Aorta (tissue), 5 donors: ENCODE measurements at regions not wholly inside any gene's neighbourhood (a gene's known extent, or its start where the extent isn't known, plus 50 kb on each side); places are given as distances from the start of the nearest gene placed in this dataset.
A peak's percentile ranks its signal among the peaks of the same experiment; 100 is the strongest.
"Not testable (repeated sequence)": the region's sequence is repeated elsewhere in the genome, so short reads cannot be mapped to it uniquely, and the experiment has no call there.

Source experiments
- ATAC-seq: fragments of 200-7000 bp; cut with Tn5 transposase; one replicate; pipeline ENCODE4 v1.9.1; 2022; ENCODE audit warnings: moderate library complexity; ENCODE audit not compliant: low FRiP score
- DNase-seq, 2 donors: peaks; one replicate each; pipeline ENCODE4 v3.0.0-alpha.2; 2020
- H3K27ac ChIP-seq, 2 donors: one replicate each; pipeline ENCODE4 v1.5.1; 2013; ENCODE audit warnings: low read length in 2 of 2, mild to moderate bottlenecking in 2 of 2, moderate library complexity in 2 of 2, control low read depth in 1 of 2, inconsistent platforms in 1 of 2, low read depth in 1 of 2
- H3K27me3 ChIP-seq, 2 donors: one replicate each; pipeline ENCODE4 v1.6.1; 2013; ENCODE audit warnings: control low read depth in 1 of 2, low read length in 1 of 2, mild to moderate bottlenecking in 1 of 2, moderate library complexity in 1 of 2; ENCODE audit not compliant: insufficient read depth in 2 of 2, control insufficient read depth in 1 of 2
- H3K36me3 ChIP-seq, 2 donors: one replicate each; pipeline ENCODE4 v1.6.1; 2013; ENCODE audit warnings: control low read depth in 1 of 2, low read length in 1 of 2, mild to moderate bottlenecking in 1 of 2; ENCODE audit not compliant: insufficient read depth in 2 of 2, control insufficient read depth in 1 of 2
- H3K4me1 ChIP-seq, 2 donors: one replicate each; pipeline ENCODE4 v1.6.1; 2013; ENCODE audit warnings: low read length in 2 of 2, control low read depth in 1 of 2, mild to moderate bottlenecking in 1 of 2, moderate library complexity in 1 of 2; ENCODE audit not compliant: insufficient read depth in 2 of 2, control insufficient read depth in 1 of 2
- H3K4me3 ChIP-seq, 2 donors: one replicate each; pipeline ENCODE4 v1.5.1; 2013; ENCODE audit warnings: low read length in 2 of 2, control low read depth in 1 of 2, mild to moderate bottlenecking in 1 of 2
- H3K9me3 ChIP-seq: one replicate; pipeline ENCODE4 v1.6.1; 2013; ENCODE audit warnings: mild to moderate bottlenecking, low read length; ENCODE audit not compliant: control insufficient read depth
- WGBS, 2 donors: extraction: QIAGEN DNeasy Blood & Tissue Kit; methylation state at CpG; one replicate each; pipeline ENCODE4 v1.1.7; 2013; 5-methylcytosine and 5-hydroxymethylcytosine counted together
- intact Hi-C, 2 donors: fragments of 100-400 bp; cut with DNase I; formaldehyde crosslinking; loops; one replicate each; pipeline versions ENCODE4 v1.14.2 to v1.15.0; 2022
- donor health status: healthy with polysubstance abuse.
- donor health status: Bipolar disorder and iron deficiency.
- donor health status: DM: no; HTN: no; CAD: no.
- donor health status: DM: no; HTN: no; CAD: no.
- donor health status: DM: yes; HTN: yes; CAD: no.

- H3K4me3 ChIP-seq, result peak overlapping the region; percentile 95 to 99
- H3K27ac ChIP-seq, result peak overlapping the region in 1 of 2 donors; percentile 66
- H3K9me3 ChIP-seq, intact Hi-C loops, H3K27me3 ChIP-seq, H3K36me3 ChIP-seq, H3K4me1 ChIP-seq: not testable (repeated sequence)
- 0% methylated on average over 40 to 87 of the region's 87 CpGs for WGBS, 2 donors
- peak; percentile 92 to 94 for DNase-seq
- peak; percentile 99 for ATAC-seq
Measured at GRCh38 chr17:30731210-30732132, 93.0 kb downstream of the CRLF3 start.

DNA sequence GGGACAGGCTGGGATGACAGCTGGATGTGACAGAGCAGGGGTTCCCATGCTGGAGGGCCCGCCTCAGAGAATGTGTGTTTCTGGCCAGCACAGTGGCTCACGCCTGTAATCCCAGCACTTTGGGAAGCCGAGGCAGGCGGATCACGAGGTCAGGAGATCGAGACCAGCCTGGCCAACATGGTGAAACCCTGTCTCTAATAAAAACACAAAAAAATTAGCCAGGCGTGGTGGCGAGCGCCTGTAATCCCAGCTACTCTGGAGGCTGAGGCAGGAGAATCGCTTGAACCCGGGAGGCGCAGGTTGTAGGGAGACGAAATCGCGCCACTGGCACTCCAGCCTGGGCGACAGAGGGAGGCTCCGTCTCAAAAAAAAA lies 93.7 kb downstream of the CRLF3 start:
- WGBS, 2 donors, result 39 to 40% methylated on average over 17 of the region's 17 CpGs
- H3K4me1 ChIP-seq, intact Hi-C loops, H3K27me3 ChIP-seq, H3K36me3 ChIP-seq, H3K27ac ChIP-seq, ATAC-seq, H3K9me3 ChIP-seq: not testable (repeated sequence)
- DNase-seq, result peak; percentile 39 to 40
- H3K4me3 ChIP-seq, result peak overlapping the region in 1 of 2 donors; percentile 72

DNA sequence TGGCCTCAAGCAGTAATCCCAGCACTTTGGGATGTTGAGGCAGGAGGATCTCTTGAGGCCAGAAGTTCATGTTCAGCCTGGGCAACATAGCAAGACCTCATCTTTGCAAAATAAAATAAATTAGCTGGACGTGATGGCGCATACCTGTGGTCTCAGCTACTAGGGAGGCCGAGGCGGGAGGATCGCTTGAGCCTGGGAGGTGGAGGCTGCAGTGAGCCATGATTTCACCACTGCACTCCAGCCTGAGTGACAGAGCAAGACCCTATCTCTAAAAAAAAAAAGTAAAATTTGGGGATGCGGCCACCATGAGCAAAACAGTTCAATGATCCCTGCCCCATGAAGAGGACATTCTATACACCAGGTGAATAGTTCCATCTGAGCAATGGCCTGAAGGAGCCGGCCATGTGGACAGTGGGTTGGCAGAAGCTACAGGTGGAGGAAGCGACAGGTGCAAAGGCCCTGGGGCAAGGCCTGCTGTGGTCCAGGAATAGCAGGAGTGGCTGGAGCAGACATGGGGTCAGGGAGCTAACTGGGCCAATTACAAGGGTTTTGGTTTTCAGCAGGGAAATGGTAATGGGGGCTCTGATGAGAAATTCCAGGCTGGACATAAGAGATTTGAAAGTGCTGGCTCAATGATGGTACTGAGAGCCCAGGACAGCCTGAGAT lies 94.2 kb downstream of the CRLF3 start:
- H3K36me3 ChIP-seq, H3K27ac ChIP-seq, H3K9me3 ChIP-seq, H3K27me3 ChIP-seq, H3K4me1 ChIP-seq, ATAC-seq, intact Hi-C loops, H3K4me3 ChIP-seq: not testable (repeated sequence)
- 95 to 98% methylated on average over 8 of the region's 8 CpGs for WGBS, 2 donors
- peak; percentile 34 to 42 for DNase-seq

DNA sequence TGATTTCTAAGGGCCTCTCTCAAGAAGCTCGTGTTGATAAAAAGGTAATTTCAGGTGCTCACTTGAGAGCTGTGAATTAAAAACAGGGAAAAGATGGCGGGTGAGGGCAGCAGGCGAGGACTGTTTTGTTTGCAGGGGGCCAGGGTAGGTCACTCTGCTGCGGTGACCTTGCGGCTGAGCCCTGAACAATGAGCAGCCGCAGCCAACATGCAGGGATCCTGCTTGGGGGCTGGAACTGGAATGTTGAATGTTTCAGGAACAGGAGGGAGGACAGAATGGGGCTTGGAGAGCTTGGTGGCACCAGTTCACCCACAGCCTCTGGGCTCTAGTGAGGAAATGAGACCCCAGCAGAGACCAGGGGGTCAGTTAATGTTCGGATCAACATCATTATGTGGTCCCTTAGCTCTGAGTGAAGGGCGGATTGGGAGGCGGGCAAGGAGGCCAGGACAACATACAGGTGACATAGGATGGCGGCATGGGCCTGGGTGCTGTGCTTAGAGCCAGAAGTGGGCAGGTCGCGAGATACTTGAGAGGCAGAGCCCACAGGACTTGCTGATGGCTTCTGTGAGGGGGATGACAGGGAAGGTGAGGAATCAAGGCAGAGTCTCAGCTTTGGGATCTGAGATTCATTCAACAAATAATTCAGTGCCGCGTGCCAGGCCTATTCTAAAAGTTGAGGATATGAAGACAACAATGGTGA lies 94.9 kb downstream of the CRLF3 start:
- H3K27me3 ChIP-seq, H3K9me3 ChIP-seq, H3K36me3 ChIP-seq, H3K27ac ChIP-seq, H3K4me1 ChIP-seq, intact Hi-C loops, ATAC-seq, H3K4me3 ChIP-seq: not testable (repeated sequence)
- DNase-seq, result peak; percentile 18 to 70
- 89 to 91% methylated on average over 14 of the region's 14 CpGs for WGBS, 2 donors

DNA sequence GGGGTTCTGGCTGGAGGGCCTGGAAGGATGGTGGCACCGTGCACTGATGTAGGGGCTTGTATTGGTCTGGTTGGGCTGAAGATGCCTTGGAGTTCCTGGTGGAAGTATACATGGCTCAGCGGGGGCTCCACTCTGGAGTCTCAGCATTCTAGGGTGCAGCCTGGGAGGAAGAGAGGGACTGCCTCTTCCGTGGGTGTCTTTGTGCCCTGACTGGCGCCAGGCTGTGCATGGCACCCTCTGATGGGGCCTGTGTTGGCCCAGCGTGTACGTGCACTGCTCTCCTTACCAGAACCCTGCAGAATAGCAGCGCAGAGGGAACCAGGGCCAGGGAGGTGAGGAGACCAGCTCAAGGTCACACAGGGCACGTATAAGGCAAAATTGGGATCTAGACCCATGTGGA lies 97.0 kb downstream of the CRLF3 start:
- H3K36me3 ChIP-seq, intact Hi-C loops, H3K4me1 ChIP-seq, ATAC-seq, H3K27me3 ChIP-seq, H3K4me3 ChIP-seq, H3K9me3 ChIP-seq, H3K27ac ChIP-seq: not testable (repeated sequence)
- 85 to 92% methylated on average over 8 of the region's 8 CpGs for WGBS, 2 donors
- peak in 1 of 2 donors; percentile 54 for DNase-seq

- H3K27ac ChIP-seq, H3K4me3 ChIP-seq, H3K9me3 ChIP-seq, H3K36me3 ChIP-seq, H3K4me1 ChIP-seq, ATAC-seq, H3K27me3 ChIP-seq, intact Hi-C loops: not testable (repeated sequence)
- DNase-seq, result peak in 1 of 2 donors; percentile 25
- WGBS, 2 donors, result 88 to 90% methylated on average over 12 of the region's 12 CpGs
Measured at GRCh38 chr17:30726734-30727133, 97.8 kb downstream of the CRLF3 start.

DNA sequence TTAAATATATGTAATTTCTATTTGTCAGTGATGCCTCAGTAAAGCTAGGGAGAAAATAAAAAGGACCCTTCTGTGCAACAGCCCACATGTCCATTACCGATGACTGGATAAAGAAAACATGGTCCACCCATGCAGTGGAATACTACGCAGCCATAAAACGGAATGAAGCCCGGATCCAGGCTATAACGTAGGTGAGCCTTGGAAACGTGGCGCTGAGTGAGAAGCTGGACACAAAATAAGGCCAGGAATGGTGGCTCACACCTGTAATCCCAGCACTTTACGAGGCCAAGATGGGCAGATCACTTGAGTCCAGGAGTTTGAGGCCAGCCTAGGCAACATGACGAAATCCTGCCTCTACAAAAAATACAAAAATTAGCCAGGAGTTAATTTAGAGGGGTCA lies 98.2 kb downstream of the CRLF3 start:
- DNase-seq, H3K36me3 ChIP-seq, ATAC-seq, H3K27me3 ChIP-seq, intact Hi-C loops, H3K27ac ChIP-seq, H3K4me3 ChIP-seq, H3K9me3 ChIP-seq, H3K4me1 ChIP-seq: not testable (repeated sequence)
- WGBS, 2 donors, result 95 to 96% methylated on average over 9 of the region's 9 CpGs

DNA sequence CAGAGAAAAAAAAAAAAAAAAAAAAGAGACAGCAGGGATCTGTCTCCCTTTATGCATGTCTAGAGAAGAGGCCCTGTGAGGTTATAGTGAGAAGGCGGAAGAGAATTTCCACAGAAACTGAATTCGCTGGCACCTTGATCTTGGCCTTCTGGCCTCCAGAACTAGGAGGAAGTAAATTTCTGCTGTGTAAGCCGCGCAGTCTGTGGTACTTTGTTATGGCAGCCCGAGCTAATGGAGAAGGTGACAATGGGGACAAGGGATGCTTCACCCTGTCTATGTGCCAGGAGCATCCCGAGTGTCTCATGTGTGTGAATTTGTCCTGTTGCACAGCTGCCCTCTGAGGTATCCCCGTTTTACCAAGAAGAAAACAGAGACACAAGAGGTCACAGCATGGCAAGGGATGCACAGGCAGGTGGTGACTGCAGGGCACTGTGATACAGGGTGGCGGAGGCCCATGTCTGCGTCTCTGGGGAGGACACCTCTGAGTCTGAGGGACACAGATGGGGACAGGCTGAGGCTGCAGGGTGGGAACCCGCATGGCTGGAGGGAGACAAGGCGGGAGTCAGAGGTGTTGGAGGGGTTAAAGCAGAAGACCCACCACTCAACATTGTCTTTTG lies 100.3 kb downstream of the CRLF3 start:
- 93% methylated on average over 11 of the region's 11 CpGs for WGBS, 2 donors
- intact Hi-C loops, H3K27me3 ChIP-seq, H3K36me3 ChIP-seq, H3K9me3 ChIP-seq, H3K4me3 ChIP-seq, H3K27ac ChIP-seq, ATAC-seq, H3K4me1 ChIP-seq: not testable (repeated sequence)
- DNase-seq, result peak in 1 of 2 donors; percentile 33
